ENCODE measurements at regions not wholly inside any gene's neighbourhood (a gene's known extent, or its start where the extent isn't known, plus 50 kb on each side); places are given as distances from the start of the nearest gene placed in this dataset.
"Not testable (repeated sequence)": the region's sequence is repeated elsewhere in the genome, so short reads cannot be mapped to it uniquely, and the experiment has no call there.

GRCh38 chr4:146124023-146124680 lies 51.4 kb upstream of the LSM6 start:
- no peak for DNase-seq

GRCh38 chr4:146123231-146123630 lies 52.3 kb upstream of the LSM6 start:
- no peak for DNase-seq

GRCh38 chr4:146122398-146122797 lies 53.1 kb upstream of the LSM6 start:
- no peak for DNase-seq

GRCh38 chr4:146121757-146122156 lies 53.8 kb upstream of the LSM6 start:
- no peak for DNase-seq

- DNase-seq = no peak
These were observed 55.6 kb upstream of the LSM6 start for GRCh38 chr4:146119845-146120404.

GRCh38 chr4:146114066-146114465 lies 61.5 kb upstream of the LSM6 start:
- DNase-seq = no peak

- DNase-seq = no peak
These were observed 62.3 kb upstream of the LSM6 start for GRCh38 chr4:146113171-146113570.

GRCh38 chr4:146112389-146112788 lies 63.1 kb upstream of the LSM6 start:
- no peak for DNase-seq

- no peak for DNase-seq
These were observed 64.5 kb upstream of the LSM6 start for GRCh38 chr4:146110871-146111485.

- no peak for DNase-seq
These were observed 66.8 kb upstream of the LSM6 start for GRCh38 chr4:146108756-146109155.

GRCh38 chr4:146107587-146108240 lies 67.8 kb upstream of the LSM6 start:
- no peak for DNase-seq

GRCh38 chr4:146105464-146105863 lies 70.1 kb upstream of the LSM6 start:
- DNase-seq = no peak

- no peak for DNase-seq
These were observed 71.0 kb upstream of the LSM6 start for GRCh38 chr4:146104541-146104940.

- not testable (repeated sequence) for DNase-seq
These were observed 71.5 kb upstream of the LSM6 start for GRCh38 chr4:146104052-146104451.

GRCh38 chr4:146099585-146099984 lies 75.9 kb upstream of the LSM6 start:
- DNase-seq = no peak

GRCh38 chr4:146098978-146099377 lies 76.5 kb upstream of the LSM6 start:
- DNase-seq = no peak

GRCh38 chr4:146098397-146098796 lies 77.1 kb upstream of the LSM6 start:
- no peak for DNase-seq

GRCh38 chr4:146096371-146096770 lies 79.1 kb upstream of the LSM6 start:
- no peak for DNase-seq

- no peak for DNase-seq
These were observed 79.7 kb upstream of the LSM6 start for GRCh38 chr4:146095860-146096259.

- DNase-seq = peak; percentile 56
These were observed 80.3 kb upstream of the LSM6 start for GRCh38 chr4:146095091-146095690.

- DNase-seq = no peak
These were observed 86.8 kb upstream of the LSM6 start for GRCh38 chr4:146088690-146089089.

- no peak for DNase-seq
These were observed 87.7 kb upstream of the LSM6 start for GRCh38 chr4:146087856-146088255.

- no peak for DNase-seq
These were observed 99.4 kb upstream of the LSM6 start for GRCh38 chr4:146076081-146076480.
